Nephron (organoid): ENCODE measurements at regions not wholly inside any gene's neighbourhood (a gene's known extent, or its start where the extent isn't known, plus 50 kb on each side); places are given as distances from the start of the nearest gene placed in this dataset.
"Not testable (repeated sequence)": the region's sequence is repeated elsewhere in the genome, so short reads cannot be mapped to it uniquely, and the experiment has no call there.

ENCODE experiments used
- H3K27ac Mint-ChIP-seq, 3 experiments: 2 replicates each; pipeline ENCODE4 v1.8.0; 2020; ENCODE audit warnings: mixed read lengths in 3 of 3, mild to moderate bottlenecking in 2 of 3, moderate library complexity in 1 of 3
- H3K27me3 Mint-ChIP-seq: 2 replicates; pipeline ENCODE4 v1.8.0; 2021; ENCODE audit warnings: low read depth, mild to moderate bottlenecking, moderate library complexity, mixed read lengths
- H3K36me3 Mint-ChIP-seq: 2 replicates; pipeline ENCODE4 v1.8.0; 2020; ENCODE audit warnings: low read depth, mixed read lengths
- H3K4me1 Mint-ChIP-seq: 2 replicates; pipeline ENCODE4 v1.8.0; 2020; ENCODE audit warnings: mixed read lengths
- H3K4me3 Mint-ChIP-seq, 3 experiments: 2 replicates each; pipeline ENCODE4 v1.8.0; 2020; ENCODE audit warnings: mild to moderate bottlenecking in 3 of 3, mixed read lengths in 3 of 3, moderate library complexity in 2 of 3
- H3K9me3 Mint-ChIP-seq: 2 replicates; pipeline ENCODE4 v1.8.0; 2020; ENCODE audit warnings: mixed read lengths
- TF ChIP-seq, protein P1 (sequence below), 3 experiments: fragments of 200-600 bp; sonication (generic); IDR thresholded peaks; one replicate each; pipeline ENCODE4 v1.5.0; 2021; ENCODE audit warnings: antibody characterized with exemption in 3 of 3; ENCODE audit not compliant: unreplicated experiment in 3 of 3

DNA sequence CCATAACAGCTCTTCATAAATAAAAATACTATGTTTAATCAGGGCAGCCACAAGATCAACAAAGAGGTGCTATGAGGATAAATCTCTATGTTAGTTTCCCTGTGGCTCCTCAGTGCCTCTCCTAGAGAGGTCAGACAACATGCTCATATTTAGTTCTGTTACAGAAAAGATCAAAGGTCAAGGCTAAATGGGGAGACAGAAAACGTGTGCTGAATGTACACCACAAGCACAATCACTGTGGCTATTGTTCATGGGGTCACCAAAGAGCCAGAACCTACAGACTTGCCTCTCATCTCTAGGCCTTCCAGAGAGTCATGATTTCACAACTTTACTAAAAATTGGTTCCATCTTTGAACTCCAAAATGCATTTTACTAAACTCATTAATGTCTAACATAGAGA is 409.8 kb downstream of the HACE1 start:
- Mint-ChIP-seq H3K27ac (no peak overlapping the region), H3K36me3 (no peaks in the 10 kb centered on the region), H3K27me3 (no peaks in the 10 kb centered on the region), H3K4me1 (peaks cover 4% of the 10 kb centered on the region), H3K9me3 (no peaks in the 10 kb centered on the region), H3K4me3 (no peak overlapping the region)
- TF ChIP-seq, protein P1, sequence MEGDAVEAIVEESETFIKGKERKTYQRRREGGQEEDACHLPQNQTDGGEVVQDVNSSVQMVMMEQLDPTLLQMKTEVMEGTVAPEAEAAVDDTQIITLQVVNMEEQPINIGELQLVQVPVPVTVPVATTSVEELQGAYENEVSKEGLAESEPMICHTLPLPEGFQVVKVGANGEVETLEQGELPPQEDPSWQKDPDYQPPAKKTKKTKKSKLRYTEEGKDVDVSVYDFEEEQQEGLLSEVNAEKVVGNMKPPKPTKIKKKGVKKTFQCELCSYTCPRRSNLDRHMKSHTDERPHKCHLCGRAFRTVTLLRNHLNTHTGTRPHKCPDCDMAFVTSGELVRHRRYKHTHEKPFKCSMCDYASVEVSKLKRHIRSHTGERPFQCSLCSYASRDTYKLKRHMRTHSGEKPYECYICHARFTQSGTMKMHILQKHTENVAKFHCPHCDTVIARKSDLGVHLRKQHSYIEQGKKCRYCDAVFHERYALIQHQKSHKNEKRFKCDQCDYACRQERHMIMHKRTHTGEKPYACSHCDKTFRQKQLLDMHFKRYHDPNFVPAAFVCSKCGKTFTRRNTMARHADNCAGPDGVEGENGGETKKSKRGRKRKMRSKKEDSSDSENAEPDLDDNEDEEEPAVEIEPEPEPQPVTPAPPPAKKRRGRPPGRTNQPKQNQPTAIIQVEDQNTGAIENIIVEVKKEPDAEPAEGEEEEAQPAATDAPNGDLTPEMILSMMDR (IDR thresholded peaks at IDR 0.05; ENCODE audit: unreplicated experiment in 3 of 3) = no peak

DNA sequence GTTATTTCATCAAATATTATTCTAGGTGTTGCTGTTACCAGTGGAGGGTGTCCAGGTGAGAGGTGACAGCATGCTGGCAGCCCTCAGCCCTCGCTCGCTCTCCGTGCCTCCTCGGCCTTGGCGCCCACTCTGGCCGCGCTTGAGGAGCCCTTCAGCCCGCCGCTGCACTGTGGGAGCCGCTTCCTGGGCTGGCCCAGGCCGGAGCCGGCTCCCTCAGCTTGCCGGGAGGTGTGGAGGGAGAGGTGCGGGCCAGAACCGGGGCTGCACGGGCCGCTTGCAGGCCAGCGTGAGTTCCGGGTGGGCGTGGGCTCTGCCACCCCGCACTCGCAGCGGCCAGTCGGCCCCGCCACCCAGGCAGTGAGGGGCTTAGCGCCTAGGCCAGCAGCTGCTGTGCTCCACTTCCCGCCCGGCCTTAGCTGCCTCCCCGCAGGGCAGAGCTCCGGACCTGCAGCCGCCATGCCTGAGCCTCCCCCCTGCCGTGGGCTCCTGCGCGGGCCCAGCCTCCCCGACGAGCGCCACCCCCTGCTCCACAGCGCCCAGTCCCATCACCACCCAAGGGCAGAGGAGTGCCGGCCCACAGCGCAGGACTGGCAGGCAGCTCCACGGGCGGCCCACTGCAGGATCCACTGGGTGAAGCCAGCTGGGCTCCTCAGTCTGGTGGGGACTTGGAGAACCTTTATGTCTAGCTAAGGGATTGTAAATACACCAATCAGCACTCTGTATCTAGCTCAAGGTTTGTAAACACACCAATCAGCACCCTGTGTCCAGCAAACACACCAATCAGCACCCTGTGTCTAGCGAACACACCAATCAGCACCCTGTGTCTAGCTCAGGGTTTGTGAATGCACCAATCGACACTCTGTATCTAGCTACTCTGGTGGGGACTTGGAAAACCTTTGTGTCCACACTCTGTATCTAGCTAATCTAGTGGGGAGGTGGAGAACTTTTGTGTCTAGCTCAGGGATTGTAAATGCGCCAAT is 413.3 kb downstream of the HACE1 start:
- H3K4me3 Mint-ChIP-seq, H3K9me3 Mint-ChIP-seq, H3K27me3 Mint-ChIP-seq, H3K4me1 Mint-ChIP-seq, H3K36me3 Mint-ChIP-seq, H3K27ac Mint-ChIP-seq: not testable (repeated sequence)

DNA sequence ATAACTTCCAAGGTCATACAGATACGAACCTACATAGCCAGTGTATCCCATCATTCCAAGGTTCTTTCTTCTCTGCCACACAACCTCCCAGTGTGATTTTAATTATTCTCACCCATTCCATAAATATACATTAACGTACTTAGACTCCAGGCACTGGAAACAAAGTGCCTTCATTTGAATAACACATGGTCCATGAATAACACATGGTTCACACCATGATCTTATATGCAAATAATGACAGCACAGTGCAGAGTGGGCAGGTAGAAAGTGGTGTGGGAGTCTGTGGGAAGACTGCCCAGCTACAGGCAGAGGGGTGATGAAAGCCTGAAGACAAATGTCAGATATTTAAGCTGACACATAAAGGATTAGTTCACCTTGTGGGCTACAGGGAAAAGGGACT is 425.2 kb downstream of the HACE1 start:
- no peak overlapping the region for H3K27ac Mint-ChIP-seq
- H3K36me3 Mint-ChIP-seq = no peaks in the 10 kb centered on the region
- H3K4me1 Mint-ChIP-seq = no peaks in the 10 kb centered on the region
- H3K27me3 Mint-ChIP-seq = peaks cover 3% of the 10 kb centered on the region
- H3K9me3 Mint-ChIP-seq = no peaks in the 10 kb centered on the region
- TF ChIP-seq, protein P1 (IDR thresholded peaks at IDR 0.05; ENCODE audit: unreplicated experiment in 3 of 3) = no peak
- no peak overlapping the region for H3K4me3 Mint-ChIP-seq

DNA sequence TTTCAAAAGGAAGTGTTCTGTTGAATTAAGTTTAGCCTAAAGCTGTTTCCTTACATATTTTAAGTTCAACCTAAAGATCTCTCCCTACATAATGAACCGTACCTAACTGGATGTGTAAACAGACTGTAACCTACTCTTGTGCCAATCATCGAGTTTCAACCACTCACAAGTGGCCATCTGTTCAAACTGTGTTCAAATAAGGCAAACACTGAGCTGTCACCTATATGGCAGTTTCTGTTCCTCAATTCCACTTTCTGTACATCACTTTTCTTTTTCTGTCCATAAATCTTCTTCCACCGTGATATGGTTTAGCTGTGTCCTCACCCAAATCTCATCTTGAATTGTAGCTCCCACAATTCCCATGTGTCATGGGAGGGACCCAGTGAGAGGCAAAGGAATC is 428.6 kb downstream of the HACE1 start:
- Mint-ChIP-seq H3K4me1 (no peaks in the 10 kb centered on the region), H3K36me3 (no peaks in the 10 kb centered on the region), H3K9me3 (peaks cover under 1% of the 10 kb centered on the region), H3K27me3 (peaks cover 6% of the 10 kb centered on the region), H3K4me3 (no peak overlapping the region), H3K27ac (no peak overlapping the region)
- TF ChIP-seq, protein P1 (IDR thresholded peaks at IDR 0.05; ENCODE audit: unreplicated experiment in 3 of 3) = no peak

DNA sequence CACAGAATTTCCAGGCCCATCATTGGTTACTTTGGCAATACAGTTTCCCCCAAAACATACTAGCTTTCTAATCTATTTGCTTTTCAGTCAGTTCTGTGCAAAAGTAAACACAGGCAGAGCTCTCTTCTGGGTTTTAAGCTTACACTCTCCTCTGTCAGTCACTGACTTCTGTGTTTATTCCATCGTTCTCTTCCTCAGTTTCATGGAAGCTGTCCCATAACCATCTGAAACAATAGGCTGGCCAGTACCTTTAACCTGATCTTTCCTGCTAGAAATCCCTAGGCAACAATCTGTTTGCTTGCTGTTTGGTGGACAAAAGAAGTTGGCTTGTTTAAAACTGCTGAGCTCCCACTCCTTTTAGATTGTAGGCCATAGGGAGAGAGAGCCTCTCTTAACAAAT is 431.5 kb downstream of the HACE1 start:
- TF ChIP-seq, protein P1 (IDR thresholded peaks at IDR 0.05; ENCODE audit: unreplicated experiment in 3 of 3) = no peak
- Mint-ChIP-seq H3K36me3 (no peaks in the 10 kb centered on the region), H3K4me3 (no peak overlapping the region), H3K4me1 (no peaks in the 10 kb centered on the region), H3K9me3 (peaks cover 7% of the 10 kb centered on the region), H3K27ac (no peak overlapping the region), H3K27me3 (peaks cover 12% of the 10 kb centered on the region)

DNA sequence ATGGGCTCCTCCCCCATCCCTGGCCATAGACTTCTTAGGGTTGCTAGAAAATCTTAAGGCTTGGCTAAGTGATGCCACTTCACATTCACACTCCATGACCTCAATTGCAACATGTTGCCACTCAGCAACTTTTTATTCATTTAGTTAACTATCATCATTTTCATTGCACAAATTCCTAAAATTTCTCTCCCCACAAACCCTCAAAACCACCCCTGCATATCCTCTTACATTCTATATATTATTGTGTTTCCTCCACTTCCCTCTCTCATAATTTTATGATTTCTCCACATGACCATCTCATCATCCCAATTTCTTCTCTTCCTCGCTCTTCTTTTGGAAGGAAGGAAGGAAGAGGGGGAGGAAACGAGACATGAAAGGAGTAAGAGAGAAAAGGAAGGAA is 436.0 kb downstream of the HACE1 start:
- Mint-ChIP-seq H3K27me3 (peaks cover 8% of the 10 kb centered on the region), H3K4me1 (peaks cover 7% of the 10 kb centered on the region), H3K9me3 (peaks cover 7% of the 10 kb centered on the region), H3K4me3 (no peak overlapping the region), H3K27ac (no peak overlapping the region), H3K36me3 (no peaks in the 10 kb centered on the region)
- TF ChIP-seq, protein P1 (IDR thresholded peaks at IDR 0.05; ENCODE audit: unreplicated experiment in 3 of 3) = no peak
